ENCODE measurements at regions not wholly inside any gene's neighbourhood (a gene's known extent, or its start where the extent isn't known, plus 50 kb on each side); places are given as distances from the start of the nearest gene placed in this dataset.

DNA sequence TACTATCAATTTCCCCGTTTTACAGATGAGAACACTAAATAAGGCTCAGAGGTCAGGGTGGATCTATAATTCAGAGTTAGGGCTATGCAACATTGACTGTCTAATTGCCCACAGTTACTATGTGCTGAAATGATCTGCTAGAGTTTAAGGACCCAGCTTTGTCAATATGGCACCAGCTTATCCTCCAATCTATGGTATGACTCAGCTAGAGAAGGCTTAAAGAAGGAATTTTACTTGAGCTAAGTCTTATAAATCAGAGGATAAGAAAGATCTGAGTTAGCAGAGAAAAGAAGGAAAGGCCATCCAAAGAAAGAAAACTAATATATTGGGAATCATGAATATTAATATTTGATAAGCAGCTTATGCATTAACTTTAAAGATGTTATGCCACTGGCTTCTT lies 78.1 kb downstream of the ASB9 start:
- DNase-seq (ENCODE audit: low read depth): no peak

DNA sequence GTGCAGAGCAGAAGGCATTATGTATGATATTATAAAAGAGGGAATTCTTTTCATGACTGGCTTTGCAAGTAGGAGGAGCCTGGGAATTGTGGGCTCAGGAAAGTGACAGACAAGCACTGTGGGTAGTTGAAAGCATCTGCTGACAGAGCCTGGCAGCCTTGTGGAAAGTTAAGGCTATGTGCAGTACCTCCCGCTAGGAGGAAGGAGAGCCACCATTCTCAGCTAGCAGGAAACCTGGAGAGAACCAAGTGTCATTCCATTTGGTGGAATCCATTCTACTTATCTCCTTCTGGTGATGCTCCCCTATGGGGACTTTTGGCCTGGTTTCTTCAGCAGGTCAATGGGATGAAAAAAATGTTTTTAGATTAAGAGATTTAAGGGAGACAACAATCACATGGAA lies 81.8 kb downstream of the ASB9 start:
- no peak for DNase-seq (ENCODE audit: low read depth)

DNA sequence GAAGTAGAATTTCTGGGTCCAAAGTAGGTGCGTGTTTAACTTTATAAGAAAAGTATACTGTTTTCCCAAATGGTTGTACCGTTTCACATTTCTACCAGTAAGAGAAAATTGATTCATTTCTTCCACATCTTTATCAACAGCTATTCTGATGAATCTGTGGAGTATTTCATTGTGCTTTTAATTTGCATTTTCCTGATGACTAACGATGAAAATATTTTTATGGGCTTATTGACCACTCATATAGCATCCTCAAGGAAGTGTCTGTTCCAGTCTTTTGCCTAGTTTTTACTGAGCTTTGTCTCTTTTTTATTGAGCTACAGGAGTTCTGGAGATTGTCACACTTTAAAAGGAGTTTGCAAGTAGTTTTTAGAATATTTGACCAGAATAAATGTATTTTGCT lies 92.6 kb downstream of the ASB9 start:
- DNase-seq (ENCODE audit: low read depth): no peak

DNA sequence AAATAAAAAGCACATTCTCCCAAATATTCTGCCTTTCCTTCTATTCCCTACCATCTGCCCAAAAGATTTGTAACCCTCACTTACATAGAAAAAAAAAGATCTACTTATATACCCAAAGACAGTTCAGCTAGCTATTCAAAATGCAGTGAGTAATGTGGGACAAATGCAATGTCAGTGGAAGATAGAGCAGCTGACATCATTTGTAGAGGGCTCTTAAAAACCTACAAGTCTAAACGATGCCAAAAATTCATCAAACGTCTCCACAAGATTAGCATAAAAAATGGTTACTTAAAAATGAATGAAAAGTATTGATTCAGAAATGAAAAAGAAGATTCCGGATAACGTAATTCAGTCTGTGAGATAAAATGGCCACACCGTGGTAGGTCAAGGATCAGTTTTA lies 96.5 kb downstream of the ASB9 start:
- no peak for DNase-seq (ENCODE audit: low read depth)

DNA sequence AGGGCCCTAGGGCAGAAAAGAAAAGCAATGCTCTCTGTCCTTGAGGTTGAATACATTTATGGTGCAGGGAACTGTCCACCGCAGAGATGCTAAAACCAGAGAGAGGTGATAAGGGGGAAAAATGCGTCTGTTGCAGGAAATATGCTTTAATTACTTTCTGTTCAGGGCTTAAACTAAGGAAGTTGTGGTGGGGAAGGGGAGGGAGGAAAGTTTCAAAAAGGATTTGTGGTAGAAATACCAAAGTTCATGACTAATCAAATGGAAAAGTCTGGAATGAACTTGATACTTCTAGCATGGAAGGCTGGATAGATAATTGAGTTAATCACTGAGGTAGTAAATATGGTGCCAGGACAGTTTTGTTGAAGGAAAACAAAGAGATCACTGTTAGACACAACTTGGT lies 99.0 kb downstream of the ASB9 start:
- peak; percentile 45 for DNase-seq (ENCODE audit: low read depth)

DNA sequence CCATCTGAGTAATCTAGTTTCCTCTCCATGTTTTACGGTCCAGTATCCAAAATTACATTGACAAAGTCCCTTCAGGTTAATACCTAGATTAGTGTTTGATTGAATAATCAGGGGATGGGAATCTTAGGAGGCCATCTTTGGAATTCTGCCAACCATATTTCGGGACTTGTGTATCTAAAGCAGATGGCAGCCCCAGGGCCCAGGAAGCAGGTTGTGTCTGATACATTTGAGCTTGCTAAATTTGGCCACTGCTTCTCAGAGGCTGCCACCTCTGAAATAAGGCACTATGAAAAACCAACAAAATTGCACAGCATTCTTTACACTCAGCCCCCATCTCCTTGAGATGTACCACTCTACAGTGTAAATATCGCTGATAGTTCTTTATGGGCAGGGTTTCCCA lies 102.1 kb downstream of the ASB9 start:
- no peak for DNase-seq (ENCODE audit: low read depth)

DNA sequence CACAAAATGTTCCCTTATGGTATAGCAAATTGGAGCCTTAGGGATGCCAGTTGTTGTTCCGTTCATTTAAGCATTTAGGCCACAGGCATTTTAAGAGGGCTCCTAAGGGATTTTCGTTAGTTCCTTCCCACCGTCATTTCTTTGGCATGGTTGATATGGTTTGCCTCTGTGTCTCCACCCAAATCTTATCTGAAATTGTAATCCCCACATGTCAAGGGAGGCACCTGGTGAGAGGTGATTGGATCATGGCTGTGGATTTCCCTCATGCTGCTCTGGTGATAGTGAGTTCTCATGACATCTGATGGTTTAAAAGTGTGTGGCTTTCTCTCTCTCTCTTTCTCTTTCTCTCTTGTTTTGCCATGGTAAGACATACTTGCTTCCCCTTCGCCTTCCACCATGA lies 104.1 kb downstream of the ASB9 start:
- no peak for DNase-seq (ENCODE audit: low read depth)

DNA sequence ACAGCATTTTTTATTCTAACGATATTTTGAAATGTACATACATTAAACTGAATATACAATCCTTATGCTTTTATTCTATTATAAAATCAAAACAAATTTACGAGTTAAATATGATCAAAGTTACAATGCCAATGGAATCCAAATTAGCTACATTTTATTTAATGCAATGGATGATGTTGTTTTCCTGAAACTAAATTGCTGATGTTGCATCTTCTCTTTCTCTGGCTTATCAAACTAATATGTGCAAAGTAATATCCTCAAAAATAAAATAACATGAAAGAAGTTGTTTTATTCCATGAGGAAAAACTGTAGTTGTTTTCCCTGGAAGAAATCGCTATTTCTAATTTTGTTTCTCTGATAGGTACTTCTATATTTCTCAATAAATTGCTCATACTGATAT lies 106.8 kb downstream of the ASB9 start:
- no peak for DNase-seq (ENCODE audit: low read depth)

DNA sequence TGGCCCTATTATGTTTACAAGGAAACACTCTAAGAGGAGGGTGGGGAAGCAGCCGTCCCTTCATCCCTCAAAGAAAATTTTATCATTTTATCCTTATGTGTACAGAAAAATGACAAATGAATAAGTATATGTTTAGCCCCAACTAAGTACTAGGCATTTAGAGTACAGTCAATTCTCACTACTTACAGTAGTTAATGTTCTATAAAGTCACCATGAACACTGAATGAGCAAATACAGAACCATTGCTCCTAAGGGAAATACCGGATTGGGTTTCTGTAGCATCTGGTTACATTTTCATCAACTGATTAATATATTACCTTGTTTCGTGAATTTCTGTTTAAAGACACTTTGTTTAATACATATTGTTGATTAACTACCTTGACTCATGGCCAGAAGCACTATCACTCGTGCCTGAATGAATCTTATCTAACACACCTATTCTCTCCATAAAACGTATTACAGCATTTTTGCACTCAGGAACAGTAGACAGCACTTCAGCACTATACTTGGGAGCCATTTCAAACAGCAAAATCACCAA lies 109.3 kb downstream of the ASB9 start:
- DNase-seq (ENCODE audit: low read depth): peak; percentile 17

DNA sequence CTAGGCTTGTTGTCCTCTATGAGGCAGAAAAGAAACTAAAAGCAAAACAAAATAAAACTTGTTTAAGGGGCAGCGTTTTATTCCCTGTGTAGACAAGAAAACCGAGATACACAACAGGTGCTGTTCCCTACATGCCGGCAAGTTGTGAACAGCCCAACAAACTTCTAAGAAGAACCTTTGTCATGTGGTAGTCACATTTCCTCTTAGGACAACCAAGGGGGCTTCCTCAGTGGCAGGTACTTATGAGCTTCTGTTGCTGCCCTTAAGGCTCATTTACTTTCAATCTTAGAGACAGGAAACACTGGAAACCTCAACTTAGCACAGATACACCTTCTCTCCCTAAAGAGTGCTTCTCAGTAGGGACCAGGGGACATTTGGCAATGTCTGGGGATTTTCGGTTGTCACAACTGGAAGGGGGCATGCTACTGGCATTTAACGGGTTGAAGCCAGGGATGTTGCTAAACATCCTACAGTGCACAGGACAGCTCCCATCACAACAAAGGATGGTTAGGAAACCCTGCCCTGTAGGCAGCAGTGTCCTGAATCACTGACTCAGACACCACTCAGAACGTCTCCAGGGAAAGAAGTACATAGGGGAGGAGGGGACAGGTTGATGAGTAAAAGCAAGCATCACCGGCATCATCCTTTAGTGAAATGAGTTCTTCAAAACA lies 111.0 kb downstream of the ASB9 start:
- DNase-seq (ENCODE audit: low read depth): peak; percentile 19

DNA sequence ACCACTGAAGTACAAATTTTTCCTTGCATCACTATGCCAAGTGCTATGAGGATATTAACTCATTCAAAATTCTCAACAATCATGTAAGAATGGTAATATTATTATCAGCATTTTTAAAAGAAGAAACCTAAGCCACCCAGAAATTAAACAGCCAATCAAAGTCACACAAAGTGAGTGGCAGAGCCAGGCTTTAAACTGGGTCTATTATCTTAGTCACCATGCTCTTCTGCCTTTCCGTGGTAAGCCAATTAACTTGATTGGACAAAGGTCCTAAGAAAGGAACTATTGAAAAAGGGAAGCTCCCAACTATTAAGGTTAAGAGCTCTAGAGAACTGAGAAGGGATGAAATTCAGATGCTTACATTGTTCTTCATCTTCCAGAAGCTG lies 111.5 kb downstream of the ASB9 start:
- DNase-seq (ENCODE audit: low read depth): no peak

DNA sequence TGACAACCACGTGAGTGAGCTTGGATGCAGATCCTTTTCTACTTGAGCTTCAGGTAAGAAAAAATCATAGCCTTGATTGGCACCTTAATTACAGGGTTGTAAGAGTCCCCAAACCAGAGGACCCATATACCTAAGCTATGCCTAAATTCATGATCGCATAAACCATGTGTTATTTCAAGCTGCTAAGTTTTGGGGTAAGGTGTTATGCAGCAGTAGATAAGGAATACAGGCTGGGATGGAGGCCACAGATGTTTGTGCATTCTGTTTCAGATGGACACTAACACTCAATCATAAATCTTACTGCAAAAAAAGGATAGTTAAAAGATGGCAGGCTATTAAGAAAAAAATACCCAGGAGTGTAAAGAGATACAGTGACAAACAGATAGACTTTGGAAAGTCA lies 112.3 kb downstream of the ASB9 start:
- no peak for DNase-seq (ENCODE audit: low read depth)

DNA sequence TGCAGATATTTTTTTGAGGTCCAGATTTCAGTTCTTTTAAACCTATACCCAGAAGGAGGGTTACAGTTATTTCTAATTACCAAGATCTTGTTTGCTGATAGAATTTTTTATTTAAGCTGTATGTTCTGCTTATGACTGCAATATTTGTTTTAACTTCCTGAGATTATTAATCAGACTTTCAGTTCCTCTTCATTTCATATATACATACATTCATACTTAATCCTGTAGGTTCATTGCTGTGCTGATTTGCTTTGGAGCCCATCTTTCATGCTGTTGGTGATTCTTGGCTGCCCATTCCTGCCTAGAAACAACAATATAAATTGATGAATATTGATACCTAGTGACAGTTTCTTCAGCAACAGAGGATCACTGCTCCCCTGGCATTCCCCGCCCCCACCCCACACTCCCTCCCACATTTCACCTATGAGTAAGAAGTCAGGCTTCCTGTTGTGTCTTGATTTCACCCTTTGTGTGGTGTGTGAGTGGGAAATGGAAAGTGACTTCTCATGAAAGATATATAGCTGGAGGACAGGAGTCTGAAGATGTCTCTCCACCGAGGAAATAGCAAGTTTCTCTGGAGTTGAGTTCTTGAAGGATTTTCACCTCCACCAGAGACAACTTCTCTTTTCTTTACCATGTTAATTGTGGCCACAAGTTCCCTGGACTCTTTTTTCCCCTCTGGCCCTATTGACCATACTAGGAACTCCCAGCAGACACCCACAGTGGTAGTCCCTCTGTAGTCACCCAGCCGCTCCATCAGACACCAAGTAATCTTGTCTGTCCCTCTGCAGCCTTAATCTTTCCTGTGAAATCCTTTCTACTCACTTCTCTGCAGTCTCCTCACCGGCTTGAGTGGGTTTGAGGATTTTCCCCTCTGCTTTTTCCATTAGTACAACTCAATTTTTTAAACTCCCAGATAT lies 118.4 kb downstream of the ASB9 start:
- DNase-seq (ENCODE audit: low read depth): peak; percentile 50

DNA sequence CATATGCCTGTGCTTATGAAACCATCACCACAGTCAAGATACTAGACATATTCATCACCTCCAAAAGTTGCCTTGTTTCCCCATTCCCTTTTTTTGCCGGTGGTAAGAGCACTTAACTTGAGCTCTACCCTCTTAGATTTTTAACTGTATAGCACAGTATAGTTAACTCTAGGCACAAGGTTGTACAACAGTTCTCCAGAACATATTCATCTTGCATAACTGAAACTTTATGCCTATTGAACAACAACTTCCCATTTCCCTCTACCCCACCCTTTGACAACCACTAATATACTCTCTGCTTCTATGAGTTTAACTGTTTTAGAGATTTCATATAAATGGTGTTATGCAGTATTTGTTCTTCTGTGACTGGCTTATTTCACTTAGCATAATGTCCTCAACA lies 119.3 kb downstream of the ASB9 start:
- no peak for DNase-seq (ENCODE audit: low read depth)

DNA sequence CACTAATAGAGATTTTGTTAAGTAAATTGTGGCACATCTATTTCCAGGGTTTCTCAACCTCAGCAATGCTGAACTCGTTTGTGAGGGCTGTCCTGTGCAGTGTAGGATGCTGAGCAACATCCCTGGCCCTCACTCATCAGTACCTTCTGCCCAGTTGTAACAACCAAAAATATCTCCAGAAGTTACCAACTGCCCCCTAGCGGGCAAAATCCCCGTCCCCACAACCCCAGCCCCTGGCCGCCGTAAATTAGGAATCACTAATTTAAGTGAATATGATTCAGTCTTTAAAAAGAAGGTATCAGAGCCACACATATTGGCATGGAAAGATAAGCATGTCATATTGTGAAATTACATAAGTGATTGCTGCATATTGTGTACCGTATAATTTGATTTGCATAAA lies 123.4 kb downstream of the ASB9 start:
- no peak for DNase-seq (ENCODE audit: low read depth)

DNA sequence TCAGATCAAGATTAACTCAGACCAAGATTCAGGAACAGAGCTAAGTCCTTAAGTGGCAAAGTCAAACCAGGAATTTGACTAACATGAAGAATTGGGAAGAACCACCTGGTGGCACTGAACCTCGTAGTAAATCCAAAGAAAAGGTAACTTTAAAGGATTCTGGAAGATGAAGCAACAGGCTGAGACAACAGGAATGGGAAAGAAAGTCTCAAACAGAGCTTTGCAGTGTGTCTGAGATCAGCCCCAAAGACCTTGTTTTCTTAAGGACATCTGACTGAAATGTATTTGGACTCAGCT lies 126.1 kb downstream of the ASB9 start:
- DNase-seq (ENCODE audit: low read depth): peak; percentile 9

DNA sequence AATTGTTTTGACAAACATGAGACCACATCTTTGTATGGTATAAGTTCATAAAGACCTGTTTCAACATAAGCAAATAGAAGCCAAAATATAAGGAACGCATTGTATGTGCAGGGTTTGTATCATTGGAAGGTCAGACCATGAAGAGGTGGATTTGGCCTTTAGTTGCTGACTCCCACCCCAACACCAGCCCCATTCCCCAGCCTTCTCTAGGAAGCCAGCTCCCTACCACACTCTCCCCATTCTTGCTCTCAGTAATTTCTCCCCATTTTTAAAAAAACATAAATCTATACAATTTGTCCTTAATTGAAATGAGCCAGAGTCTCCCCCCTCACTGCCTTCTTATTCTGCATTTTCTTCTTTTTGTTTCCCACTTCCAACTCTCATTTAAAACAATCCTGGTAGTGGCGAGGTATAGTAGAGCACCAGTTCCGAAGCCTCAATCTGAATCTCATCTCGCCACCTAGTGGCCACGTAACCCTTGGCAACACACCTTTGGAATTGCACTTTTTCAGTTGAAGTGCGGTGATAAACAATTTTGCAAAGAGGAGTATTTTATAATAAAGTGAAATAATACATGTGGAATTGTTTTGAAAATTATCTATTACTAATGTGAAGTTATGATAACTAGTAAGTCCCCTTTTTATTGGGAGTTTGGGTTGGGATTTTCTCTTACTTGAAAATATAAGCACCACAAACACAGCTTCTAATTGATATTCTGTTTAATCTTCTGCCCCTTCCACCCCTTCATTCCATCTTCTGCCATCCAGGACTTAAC lies 126.6 kb downstream of the ASB9 start:
- DNase-seq (ENCODE audit: low read depth): peak; percentile 35

DNA sequence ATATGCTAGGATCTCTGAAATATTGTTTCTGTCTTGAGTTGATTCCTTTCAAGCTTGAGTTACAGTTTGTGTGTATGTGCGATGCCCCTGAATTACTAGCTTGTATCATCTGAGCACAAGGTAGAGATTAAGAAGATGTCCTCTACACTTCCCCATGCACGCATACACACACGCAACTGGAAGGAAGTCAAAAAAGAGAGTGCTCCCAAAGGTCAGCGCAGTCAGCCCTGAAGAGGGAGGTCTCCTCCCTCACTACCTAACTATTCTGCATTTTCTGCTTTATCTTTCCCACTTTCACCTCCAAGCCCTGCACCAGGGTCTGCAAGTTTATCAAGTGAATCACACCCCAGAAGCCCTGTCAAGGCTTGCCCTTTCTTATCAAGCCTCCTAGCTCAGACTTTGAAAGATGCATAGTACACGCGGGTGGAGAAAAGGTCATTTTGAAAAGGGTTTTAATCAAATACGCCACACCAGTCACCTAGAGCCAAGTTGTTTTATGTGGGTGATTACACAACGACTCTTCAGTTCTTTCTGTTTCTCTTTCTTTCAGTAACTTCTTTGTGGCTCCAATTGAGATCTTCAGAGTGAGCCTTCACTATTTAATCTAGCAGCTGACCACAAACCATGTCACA lies 127.7 kb downstream of the ASB9 start:
- peak; percentile 8 for DNase-seq (ENCODE audit: low read depth)

DNA sequence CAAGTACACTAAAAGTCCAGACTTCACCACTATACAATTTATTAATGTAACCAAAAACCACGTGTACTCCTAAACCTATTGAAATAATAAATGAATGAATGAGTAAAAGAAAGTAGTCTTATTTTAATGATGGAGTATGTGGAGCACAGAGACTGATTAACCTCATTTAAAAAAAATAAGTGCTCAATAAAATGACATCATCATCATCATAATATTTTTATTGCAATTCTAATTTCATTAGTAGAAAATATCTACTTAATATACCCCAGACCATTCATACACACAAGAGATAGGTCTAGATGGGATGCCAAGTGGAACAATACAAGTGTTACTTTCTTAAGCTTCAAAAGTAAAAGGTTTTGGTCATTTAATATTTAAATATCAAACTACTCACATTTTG lies 133.1 kb downstream of the ASB9 start:
- no peak for DNase-seq (ENCODE audit: low read depth)

DNA sequence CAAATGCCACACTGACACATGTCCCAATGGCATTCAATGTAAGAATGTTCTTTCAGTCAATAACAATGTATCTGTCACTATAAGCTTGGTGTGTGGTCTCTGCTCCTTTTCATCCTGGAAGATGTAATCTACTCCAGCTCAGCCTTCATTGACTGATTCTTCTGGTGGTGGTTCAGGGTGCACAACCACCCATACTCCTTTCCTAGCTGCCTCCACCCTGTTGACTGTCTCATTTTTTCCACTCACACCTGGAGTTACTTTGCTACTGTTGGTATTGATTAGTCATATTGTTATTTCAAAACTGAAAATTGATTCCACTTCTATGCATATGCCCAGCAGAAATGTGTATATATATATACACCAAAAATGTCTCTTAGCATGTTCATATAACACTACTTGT lies 140.5 kb downstream of the ASB9 start:
- DNase-seq (ENCODE audit: low read depth): no peak

DNA sequence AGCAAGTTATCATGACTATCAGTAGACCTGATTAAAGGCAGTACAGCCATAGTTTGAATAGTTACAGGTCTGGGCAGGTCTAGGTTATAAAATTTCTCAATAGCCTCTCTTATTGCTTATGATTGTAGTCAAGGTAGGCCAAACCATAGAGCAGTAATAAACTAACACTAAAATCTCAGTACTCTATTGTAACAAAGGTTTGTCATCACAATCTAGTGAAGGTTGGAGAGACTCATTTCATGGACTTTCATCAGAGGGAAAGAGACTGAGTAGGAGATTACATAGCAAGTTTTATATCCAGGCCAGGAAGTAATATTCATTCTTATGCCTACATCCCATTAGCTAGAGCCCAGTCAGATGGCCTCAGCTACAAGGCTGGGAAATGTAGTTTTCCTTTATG lies 141.0 kb downstream of the ASB9 start:
- DNase-seq (ENCODE audit: low read depth): no peak

DNA sequence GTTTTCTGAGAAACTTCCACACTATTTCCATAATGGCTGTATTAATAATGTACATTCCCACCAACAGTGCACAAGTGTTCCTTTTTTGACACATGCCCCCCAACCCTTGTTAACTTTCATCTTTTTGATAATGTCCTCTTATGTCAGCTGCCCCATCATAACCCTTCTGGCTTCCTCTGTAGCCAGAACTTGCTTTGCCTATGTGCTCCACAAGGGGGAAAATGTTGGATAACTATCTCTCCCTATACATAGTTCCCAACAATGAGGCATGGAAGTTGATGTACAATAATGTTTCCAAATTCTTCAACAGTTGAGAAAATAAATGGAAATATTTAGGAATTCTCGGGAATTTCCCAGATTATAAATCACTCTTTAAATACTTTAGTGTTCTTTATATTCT lies 142.9 kb downstream of the ASB9 start:
- no peak for DNase-seq (ENCODE audit: low read depth)
